Medulla oblongata (tissue), 1 donor: ENCODE measurements at regions not wholly inside any gene's neighbourhood (a gene's known extent, or its start where the extent isn't known, plus 50 kb on each side); places are given as distances from the start of the nearest gene placed in this dataset.
"Not testable (repeated sequence)": the region's sequence is repeated elsewhere in the genome, so short reads cannot be mapped to it uniquely, and the experiment has no call there.

Experiments
- DNase-seq: peaks from one replicate; pipeline ENCODE4 v3.0.0-alpha.2; 2015; ENCODE audit errors: extremely low spot score

DNA sequence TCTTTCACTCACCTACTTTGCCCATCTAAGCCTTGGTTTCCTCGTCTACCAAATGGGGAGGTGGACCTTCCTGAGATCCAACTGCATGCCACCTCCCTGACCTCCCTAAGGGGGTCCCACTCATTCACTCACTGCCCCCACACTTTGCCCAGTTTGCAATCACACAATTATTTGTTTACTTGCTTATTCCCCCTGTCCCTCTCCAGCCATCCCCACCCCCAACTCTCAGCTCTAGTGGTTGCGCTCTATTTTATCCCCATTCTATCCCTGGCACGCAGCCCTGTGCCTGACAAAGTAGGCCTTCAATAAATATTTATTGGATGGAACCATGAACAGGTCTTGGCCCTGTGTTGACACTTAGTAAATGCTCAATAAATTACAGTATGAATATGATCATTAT, 130.8 kb upstream of the LARP1 start:
- DNase-seq, result no peak

DNA sequence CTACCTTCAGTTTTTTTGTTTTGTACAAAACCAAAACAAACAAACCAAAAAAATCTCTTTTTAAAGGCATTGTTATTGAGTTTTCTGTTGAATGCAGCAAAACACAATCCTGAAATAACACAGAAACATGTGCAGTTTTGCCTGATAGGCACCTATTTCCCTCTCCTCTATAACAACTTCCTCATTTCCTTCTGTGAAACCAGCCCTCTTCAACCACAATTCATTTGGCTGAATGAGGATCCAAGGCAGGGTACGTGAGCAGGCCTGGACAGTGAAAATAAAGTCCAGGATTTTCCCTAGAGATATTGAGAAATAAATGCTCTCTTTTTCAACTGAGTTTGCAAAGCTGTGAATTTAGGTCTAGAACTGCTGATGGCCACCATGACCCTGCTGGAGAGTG, 134.8 kb upstream of the LARP1 start:
- DNase-seq, result no peak

DNA sequence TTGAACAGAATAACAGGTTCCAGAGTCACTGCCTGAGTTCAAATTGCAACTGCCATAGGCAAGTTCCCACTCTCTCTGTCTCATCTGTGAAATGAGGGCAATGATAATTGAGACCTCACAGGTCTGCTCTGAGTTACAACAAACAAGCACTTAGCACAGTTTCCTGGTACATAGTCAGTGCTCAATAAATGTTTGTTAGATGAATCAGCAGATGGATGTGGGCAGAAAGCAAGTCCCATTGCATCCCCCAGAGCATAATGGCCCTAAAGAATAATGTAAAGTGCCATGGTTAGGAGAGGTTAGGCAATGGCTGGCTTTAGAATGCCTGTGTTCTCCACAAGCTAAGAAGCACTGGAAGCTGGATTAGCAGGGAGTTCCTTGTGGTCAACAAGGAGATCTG, 136.5 kb upstream of the LARP1 start:
- no peak for DNase-seq

DNA sequence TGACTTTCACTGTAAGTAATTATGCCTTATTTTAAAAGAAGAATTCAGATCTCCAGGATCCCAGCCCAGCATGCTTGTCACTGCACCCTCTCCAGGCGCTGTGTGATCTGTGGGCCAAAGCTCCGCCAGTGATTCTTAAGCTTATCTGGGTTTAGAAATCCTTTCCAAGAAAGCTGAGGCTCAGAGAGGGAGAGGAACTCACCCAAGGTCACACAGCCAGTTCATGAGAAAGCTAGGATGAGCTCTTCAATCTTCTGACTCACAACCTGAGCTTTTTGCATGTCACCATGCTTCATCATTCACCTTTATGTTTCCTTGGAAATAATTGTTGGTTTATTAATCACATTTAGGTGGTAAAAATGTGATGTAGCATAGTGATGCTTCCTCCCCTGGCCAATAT, 136.6 kb upstream of the HAND1 start:
- DNase-seq, result no peak

DNA sequence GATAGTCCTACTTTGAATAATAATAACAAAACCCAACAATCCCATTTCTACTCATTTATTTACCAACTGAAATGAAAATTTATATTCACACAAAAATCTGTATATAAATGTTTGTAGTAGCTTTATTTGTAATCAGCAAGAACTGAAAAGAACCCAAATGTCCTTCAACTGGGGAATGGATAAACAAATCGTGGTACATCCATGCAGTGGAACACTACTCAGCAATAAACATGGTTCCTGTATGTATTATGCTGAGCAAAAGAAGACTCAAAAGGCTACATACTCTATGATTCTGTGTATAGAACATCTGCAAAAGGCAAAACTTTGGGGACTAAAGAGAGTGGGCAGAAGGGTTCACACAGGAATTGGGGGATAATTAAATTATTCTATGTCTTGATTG, 136.1 kb upstream of the HAND1 start:
- DNase-seq, result no peak

DNA sequence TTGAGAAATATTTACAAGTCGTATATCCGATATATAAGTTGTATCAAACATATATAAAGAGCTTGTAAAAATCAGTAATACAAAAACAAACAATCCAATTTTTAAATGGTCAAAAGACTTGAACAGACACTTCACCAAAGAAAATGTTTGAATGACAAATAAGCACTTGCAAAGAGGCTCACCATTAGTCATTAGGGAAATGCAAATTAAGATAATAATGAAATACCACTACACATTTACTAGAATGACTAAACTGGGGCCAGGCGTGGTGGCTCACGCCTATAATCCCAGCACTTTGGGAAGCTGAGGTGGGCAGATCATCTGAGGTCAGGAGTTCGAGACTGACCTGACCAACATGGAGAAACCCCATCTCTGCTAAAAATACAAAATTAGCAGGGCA, 134.6 kb upstream of the HAND1 start:
- DNase-seq, result no peak

DNA sequence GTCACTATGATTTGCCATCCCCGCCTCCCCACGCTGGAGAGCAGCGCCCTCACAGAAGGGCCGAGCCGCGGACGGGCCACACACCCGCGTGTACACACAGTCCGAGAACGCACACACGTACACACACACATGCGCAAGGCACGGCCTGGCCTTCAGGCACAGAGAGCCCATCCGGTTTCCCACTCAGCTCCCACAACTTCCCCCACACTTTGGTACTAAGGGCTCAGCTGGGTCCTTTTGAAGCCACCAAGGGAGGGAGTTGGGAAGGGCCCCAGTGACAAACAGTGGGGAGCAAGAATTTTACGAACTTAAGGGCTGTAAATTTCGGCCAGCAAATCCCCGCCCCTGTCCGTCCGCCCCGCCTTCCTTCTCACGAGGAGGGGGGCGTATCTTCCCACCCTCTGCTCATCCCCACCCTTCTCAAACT, 133.3 kb upstream of the HAND1 start:
- DNase-seq, result no peak

DNA sequence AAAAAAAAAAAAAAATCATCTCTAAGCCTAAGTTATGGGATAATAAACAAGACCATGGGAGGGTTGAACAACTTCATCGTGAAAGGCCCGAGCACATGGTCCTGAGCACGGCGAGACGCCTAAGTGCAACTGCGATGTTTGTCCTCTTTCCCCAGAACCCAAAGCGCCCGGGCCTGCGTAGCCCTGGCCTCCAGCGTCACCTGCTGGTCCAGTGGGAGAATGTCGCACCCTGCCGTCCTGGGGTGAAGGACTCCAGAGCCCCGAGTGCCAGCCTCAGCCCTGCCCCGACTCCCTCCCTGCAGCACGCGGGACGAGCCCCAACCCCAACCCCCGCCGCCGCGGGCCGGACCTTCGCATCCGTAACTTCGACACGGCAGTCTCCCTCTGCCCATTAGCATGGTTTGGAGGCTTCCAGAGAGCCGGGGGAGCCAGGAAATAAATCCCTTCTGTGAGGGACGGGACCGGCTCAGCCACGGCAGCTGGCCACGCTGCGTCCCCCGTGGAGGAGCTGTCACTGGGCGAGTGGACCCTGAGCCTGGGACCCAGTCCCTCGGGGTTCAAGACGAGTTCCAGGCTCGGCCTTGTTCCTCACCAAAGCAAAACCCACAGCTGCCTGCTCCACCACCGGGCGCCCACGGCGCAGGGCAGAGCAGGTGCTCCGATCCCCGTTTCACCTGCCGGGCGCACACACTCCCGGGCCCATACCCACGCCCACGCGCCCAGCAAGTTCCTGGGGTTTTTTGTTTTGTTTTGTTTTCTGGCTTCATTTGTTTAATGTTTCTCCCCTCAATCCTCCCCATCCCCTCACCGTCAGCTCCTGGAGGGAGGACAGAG, 132.5 kb upstream of the HAND1 start:
- peak; percentile 70 for DNase-seq

DNA sequence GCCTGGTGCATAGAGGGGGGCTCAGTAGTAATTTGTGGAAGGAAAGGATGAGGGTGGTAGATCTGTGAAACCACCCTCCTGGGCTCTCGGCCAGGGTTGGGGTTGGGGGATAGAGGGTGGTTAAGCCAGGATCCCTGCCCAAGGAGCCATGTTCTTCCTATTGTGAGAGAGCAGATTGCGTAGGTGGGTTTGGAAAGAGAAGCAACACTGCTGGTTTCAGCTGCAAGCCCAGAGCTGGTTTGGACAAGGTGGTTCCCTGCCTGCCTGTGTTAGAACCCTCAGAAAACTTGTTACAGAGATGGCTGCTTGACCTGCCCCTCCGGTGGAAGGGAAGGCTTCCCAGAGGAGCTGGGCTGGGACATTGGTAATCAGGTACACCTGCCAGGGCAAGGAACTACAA, 131.2 kb upstream of the HAND1 start:
- DNase-seq, result no peak

DNA sequence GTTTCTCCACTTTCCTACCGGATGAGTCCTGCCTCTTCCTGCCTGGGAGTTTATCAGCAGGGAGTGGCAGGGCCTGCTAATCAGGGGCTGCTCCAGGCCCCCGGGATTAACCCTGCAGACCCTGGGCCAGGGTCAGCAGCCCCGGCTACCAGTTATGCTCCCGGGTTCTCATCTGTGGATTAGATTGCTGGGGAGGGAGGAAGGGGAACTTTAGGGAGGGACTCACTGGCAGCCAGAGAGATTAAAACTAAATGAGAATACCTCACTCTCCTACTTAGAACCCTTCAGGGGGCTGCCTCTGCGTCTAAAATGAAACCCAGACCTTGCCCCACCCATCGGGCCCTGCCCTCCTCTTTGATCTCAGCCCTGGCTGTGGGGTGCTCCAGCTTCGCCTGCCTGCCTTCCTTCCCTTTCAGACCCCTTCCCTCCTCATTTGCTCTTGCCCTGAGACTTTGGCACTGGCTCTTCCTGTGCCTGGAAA, 130.5 kb upstream of the HAND1 start:
- no peak for DNase-seq

DNA sequence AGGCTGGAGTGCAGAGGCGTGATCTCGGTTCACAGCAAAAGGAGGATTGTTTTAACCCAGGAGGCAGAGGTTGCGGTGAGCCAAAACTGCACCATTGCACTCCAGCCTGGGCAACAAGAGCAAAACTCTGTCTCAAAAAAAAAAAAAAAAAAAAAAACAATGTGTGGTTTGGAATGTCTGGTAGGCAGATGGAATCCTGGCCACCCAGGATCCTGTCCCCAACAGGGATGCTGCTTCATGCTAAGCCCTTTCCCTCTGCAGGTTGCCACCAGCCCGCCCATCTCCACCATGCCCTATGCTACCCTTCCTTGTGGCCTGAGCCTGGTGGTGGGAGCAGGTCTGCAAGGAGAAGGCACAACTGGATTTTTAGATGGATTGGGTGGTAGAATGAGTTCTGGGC, 129.7 kb upstream of the HAND1 start:
- DNase-seq, result no peak

DNA sequence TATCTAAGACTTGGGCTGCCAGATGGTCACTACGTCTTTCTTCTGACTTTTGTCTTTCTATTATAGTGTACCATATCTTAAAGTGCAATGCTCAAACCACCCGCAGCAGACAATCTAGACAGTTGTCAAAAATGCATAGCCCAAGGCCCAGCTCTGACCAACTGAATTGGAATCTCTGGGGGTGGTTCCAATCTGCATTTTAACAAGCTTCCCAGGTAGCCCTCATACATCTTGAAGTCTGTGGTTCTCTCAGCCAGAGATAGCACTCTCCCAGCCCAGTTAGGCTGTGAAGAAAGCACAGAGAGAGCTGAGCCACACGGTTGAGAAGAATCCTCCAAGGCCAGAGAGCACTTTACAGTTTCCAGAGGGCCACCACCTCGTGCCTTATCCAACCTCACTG, 128.2 kb upstream of the HAND1 start:
- DNase-seq, result no peak

DNA sequence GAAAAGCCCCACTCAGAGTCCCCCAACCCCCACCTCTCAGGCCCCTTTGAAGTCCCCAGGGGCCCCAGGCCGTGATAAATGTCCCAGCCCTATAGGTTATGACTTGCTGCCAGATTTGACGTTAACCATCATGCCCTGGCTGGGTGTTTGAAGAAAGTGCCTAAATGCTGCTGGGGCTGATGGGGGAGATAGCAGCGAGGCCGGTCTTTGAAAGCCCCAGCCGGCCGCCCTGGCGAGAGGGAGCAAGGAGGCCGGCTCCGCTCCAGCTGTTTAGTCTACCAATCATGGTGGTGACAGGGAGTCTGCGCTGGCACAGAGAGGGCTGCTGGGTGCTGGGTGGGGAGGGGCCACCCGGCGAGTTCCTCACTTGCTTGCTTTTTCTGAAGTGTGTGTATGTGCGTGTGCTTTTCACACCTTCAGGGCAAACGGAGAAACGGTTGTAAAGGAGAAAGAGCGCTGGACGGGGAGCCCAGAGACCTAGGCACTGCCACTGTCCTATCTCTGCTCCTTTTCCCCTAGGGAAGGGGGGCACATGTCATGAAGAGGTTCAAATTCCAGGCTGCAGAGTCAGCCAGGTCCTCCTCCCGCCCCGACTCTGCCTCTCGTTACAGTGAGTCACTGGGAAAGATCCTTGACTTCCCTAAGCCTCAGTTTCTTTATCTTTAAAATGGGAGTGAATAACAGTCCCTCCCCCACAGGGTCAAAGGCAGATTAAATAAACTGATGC, 126.1 kb upstream of the HAND1 start:
- no peak for DNase-seq

DNA sequence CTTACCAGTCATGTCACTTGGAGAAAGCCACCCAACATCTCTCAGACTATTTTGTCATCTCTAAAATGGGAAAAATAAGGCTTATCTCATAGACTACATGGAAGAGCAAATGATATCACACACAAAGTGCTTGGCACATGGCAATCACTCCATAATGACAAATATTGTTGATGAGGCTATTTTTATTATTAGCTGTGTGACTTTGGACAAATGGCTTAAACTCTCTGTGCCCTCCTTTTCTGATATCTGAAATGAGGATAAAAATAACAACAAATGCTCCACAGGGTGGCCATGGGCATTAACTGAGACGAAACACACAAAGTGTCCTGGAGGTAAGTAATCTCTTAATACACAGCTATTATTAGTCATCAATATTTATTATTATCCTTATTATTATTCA, 125.5 kb upstream of the HAND1 start:
- no peak for DNase-seq

DNA sequence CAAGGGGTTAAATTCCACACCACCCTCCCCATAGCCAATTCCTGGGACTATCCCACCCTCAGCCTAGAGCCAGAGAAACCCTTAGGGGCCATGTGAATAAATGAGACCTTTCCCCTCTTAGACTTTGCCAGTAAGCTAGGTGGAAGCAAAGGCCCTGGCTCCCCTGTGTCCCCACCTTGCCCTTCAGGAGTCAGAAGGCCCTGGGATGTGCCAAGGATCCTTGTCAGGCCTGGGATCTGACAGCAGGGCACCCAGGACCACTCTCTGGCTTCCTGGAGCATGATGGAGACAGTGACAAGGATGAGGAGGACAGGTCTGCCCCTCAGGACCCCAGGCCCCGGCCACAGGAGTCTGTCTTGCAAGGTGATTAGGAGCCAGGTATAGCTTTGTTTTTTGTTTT, 125.0 kb upstream of the HAND1 start:
- DNase-seq, result no peak

DNA sequence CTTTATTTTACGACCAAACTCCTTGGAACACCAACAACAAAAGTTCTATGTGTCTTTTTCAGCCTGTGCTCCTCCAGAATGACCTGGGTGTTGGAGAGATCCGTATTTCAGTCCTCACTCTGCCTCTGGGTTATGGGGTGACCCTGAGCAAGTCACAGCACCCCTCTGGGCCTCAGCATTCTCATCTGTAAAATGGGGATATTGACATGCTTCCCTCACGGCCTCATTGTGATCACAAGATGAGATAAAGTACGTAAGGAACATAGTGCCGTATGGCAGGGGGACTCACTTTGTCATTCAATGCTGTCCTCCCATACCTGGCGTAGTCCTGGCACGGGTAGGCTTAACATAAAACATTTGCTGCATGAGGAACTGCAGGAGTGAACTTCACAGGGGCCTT, 123.0 kb upstream of the HAND1 start:
- no peak for DNase-seq

DNA sequence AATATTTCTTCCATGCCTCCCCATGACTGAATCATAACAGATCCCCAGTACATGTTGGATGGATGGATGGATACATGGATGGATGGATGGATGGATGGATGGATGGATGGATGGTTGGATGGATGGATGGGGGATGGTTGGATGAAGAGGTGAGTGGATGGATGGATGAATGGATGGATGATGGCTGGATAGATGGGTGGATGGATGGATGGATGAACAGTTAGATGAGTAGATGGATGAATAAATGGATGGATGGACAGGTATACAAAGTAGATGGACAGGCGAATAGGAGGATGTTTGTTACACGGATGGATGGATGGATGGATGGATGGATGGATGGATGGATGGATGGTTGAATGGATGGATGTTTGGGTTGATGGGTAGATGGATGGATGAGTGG, 120.0 kb upstream of the HAND1 start:
- no peak for DNase-seq

DNA sequence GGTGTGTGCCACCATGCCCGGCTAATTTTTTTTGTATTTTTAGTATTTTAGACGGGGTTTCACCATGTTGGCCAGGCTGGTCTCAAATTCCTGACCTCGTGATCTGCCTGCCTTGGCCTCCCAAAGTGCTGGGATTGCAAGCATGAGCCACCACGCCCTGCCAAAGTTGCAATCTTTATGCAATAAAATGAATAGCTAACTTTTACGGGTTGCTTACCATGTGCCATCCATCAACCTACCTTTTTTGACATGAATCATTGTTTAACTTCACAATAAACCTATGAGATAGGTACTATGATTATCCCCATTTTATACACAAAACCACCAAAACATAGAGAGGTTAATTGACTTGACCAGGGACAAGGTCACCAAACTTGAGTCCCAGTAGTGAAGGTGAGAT, 118.8 kb upstream of the HAND1 start:
- not testable (repeated sequence) for DNase-seq

DNA sequence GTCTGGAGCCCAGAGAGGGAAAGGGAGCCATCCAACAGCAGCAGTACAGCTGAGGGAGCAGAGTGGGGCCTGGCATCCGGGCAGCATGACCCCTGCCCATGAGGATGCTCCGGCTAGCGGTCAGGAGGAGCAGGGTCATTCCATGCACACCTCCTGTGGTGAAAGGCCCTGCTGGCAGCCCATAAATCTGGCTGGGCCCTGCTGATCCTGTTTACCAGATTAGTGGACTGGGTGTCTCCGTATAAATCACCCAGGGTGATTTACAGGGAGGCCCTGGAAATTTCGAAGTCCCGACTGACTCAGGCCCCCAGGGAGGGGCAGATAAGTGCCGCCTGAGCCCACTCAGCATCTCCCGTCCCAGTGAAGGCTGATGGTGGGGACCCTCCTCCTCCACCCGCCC, 117.6 kb upstream of the HAND1 start:
- no peak for DNase-seq

DNA sequence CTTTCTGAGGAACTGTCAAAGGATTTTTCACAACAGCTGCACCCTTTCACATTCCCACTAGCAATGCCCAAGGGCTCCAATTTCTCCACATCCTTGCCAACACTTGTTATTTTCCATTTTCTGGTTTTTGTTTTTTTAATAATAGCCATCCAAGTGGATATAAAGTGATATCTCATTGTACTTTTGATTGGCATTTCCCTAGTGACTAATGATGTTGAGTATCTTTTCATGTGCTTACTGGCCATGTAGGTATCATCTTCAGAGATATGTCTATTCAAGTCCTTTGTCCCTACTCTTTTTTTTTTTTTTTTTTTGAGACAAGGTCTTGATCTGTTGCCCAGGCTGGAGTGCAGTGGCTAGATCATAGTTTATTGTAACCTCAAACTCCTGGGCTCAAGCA, 115.8 kb upstream of the HAND1 start:
- DNase-seq, result no peak

DNA sequence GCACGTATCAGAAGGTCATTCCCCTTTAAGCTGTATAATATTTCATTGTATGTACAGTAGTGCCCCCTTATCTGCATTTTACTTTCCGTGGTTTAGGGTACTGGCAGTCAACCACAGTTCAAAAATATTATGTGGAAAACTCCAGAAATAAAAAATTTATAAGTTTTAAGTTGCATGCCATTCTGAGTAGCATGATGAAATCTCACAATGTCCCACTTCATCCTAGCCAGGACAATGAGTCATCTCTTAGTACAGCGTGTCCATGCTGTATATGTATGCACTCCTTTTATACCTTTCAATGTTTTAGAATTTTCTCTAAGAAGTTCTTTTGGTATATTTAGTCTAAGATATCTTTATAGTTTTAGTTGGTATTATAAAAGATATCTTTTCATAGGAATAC, 115.0 kb upstream of the HAND1 start:
- no peak for DNase-seq

DNA sequence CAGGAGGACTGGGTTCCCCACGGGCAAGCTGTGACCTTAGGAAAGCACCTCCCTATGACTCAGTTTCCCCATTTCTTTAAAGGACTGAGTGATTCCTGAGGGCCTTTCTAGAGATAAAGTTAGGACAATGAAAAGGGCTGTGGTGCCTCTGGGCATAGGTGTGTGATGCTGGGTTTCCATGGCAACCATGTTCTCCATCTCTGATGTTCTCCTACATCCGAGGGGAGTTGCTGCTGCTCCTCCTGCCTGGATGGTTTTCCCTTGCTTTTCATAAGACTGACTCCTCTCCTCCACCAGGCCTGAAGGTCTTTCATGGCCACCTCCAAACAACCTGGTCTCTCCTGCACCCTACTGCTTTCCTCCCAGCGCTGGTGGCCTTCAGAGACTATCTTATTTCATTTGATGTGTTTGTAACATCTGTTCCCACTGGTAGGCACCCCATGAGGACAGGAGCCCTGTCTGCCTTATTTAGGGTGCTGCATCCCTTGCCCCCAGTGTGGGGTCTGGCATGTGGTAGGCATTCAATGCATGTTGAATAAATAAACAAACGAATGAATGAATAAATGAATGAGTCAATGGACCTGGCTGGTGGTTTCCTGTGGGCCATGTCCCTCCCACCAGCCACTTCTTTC, 112.2 kb upstream of the HAND1 start:
- no peak for DNase-seq

DNA sequence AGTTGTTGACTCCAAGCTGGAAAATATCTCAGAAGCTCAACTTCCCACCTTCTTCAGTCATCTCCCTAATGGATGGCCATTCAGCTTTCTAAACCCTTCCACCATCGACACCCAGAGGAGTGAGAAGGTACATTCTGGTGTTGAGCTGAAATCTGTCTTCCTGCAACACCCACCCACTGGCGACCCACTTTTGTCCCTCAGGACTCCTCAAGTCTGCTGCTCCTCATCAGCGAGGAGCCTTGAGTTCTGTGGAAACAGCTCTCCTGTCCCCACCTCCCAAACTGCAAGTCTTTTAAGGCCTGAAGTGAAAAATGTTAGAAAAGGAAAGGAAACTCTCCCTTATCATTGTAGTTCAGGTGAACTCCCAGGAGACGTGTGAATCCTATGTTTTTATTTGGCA, 111.5 kb upstream of the HAND1 start:
- DNase-seq, result no peak
